GM12878 (cell line): ENCODE measurements at regions not wholly inside any gene's neighbourhood (a gene's known extent, or its start where the extent isn't known, plus 50 kb on each side); places are given as distances from the start of the nearest gene placed in this dataset.
A peak's percentile ranks its signal among the peaks of the same experiment; 100 is the strongest.

Source experiments
- ATAC-seq: fragments of 200-7000 bp; cut with Tn5 transposase; 3 replicates; pipeline ENCODE4 v1.9.1; 2020; ENCODE audit warnings: mild to moderate bottlenecking, moderate library complexity
- BruUV-seq: library from RNA; stranded (reverse); fragments of 400-500 nt; replicated peaks from 2 replicates; lab custom pipeline; 2021; lab: Mats Ljungman, UMichigan
- CTCF ChIA-PET: fragments of 300-600 bp; sonication (Branson Sonifier 250); formaldehyde crosslinking; extraction: SDS; loops from one replicate; lab custom pipeline; 2021; ENCODE audit warnings: inconsistent platforms; lab: Yijun Ruan, JAX
- POLR2A ChIA-PET: fragments of 350-600 bp; formaldehyde crosslinking; extraction: SDS; loops from one replicate; lab custom pipeline; 2021; ENCODE audit warnings: inconsistent platforms; lab: Charles Lee
- RAD21 ChIA-PET: fragments of 300-600 bp; sonication (Branson Sonifier 250); formaldehyde crosslinking; loops from one replicate; lab custom pipeline; 2023; ENCODE audit warnings: antibody characterized with exemption; ENCODE audit not compliant: unreplicated experiment; lab: Charles Lee
- SMC1A ChIA-PET: fragments of 300-600 bp; sonication (Branson Sonifier 250); formaldehyde crosslinking; loops from one replicate; lab custom pipeline; 2023; ENCODE audit not compliant: unreplicated experiment, uncharacterized antibody; lab: Charles Lee
- DNase-seq: peaks from one replicate; pipeline ENCODE4 v3.0.0-alpha.2; 2011; ENCODE audit warnings: low read depth, low spot score
- FAIRE-seq: peaks from 3 replicates; lab custom pipeline; 2011; peaks lifted over from hg19 to GRCh38; lab: Jason Lieb, UNC
- H2AFZ ChIP-seq: 2 replicates; pipeline ENCODE4 v1.6.0; 2011; ENCODE audit warnings: low read depth, low read length, control low read depth; ENCODE audit not compliant: control insufficient read depth
- H3K27ac ChIP-seq: 2 replicates; pipeline ENCODE4 v1.5.1; 2011; ENCODE audit warnings: control low read depth; ENCODE audit not compliant: control insufficient read depth, insufficient read depth
- H3K27me3 ChIP-seq, 2 experiments: replicated peaks in 1 of 2; 2 replicates each; pipeline versions ENCODE4 v1.6.0 to v1.6.1; 2011; ENCODE audit warnings: low read length in 1 of 2; ENCODE audit not compliant: control insufficient read depth in 2 of 2, insufficient read depth in 2 of 2
- H3K36me3 ChIP-seq, 2 experiments: 2 replicates each; pipeline ENCODE4 v1.5.1; 2011; ENCODE audit warnings: low read length in 1 of 2; ENCODE audit not compliant: control insufficient read depth in 2 of 2, insufficient read depth in 2 of 2
- H3K4me1 ChIP-seq: 2 replicates; pipeline ENCODE4 v1.6.1; 2011; ENCODE audit warnings: mild to moderate bottlenecking, low read length, moderate library complexity, mixed read lengths; ENCODE audit not compliant: control insufficient read depth, insufficient read depth
- H3K4me2 ChIP-seq: 2 replicates; pipeline ENCODE4 v1.6.0; 2011; ENCODE audit warnings: control low read depth; ENCODE audit not compliant: control insufficient read depth, insufficient read depth
- H3K4me3 ChIP-seq: fragments of 200-600 bp; sonication (generic); 2 replicates; pipeline ENCODE4 v1.5.1; 2016
- H3K79me2 ChIP-seq: 2 replicates; pipeline ENCODE4 v1.6.0; 2011; ENCODE audit warnings: low read length; ENCODE audit not compliant: control insufficient read depth, insufficient read depth
- H3K9ac ChIP-seq: 2 replicates; pipeline ENCODE4 v1.8.0; 2011; ENCODE audit warnings: low read length, control low read depth, mixed read lengths; ENCODE audit not compliant: control insufficient read depth, insufficient read depth
- H3K9me3 ChIP-seq: replicated peaks from 3 replicates; pipeline ENCODE4 v1.5.1; 2011; ENCODE audit warnings: mild to moderate bottlenecking, low read length; ENCODE audit not compliant: control insufficient read depth, insufficient read depth
- H4K20me1 ChIP-seq: 2 replicates; pipeline ENCODE4 v1.6.0; 2011; ENCODE audit not compliant: control insufficient read depth, insufficient read depth
- RAD21 ChIP-seq: IDR thresholded peaks from 2 replicates; pipeline ENCODE4 v1.6.1; 2011; ENCODE audit warnings: mild to moderate bottlenecking, low read depth, low read length, moderate library complexity; ENCODE audit not compliant: insufficient read depth
- YY1 ChIP-seq: IDR thresholded peaks from 2 replicates; pipeline ENCODE4 v1.6.1; 2011; ENCODE audit warnings: low read depth, mild to moderate bottlenecking, low read length
- WGBS: methylation state at CpG from one replicate; pipeline ENCODE4 v1.1.6; 2016; ENCODE audit warnings: low lambda C conversion rate; ENCODE audit not compliant: insufficient replicate concordance, insufficient coverage; ENCODE audit errors: missing lambda C conversion rate; 5-methylcytosine and 5-hydroxymethylcytosine counted together
- in situ Hi-C: fragments of 300-500 bp; cut with MboI; formaldehyde crosslinking; loops from 9 replicates; pipeline ENCODE4 v1.14.3; 2018; ENCODE audit warnings: mixed read lengths
- intact Hi-C: fragments of 100-400 bp; cut with micrococcal nuclease; formaldehyde crosslinking; loops from one replicate; pipeline ENCODE4 v1.14.2; 2022; ENCODE audit not compliant: unreplicated experiment
- TF ChIP-seq, protein P1 (sequence below): fragments of 450-650 bp; IDR thresholded peaks from 2 replicates; pipeline ENCODE4 v1.6.1; 2016; ENCODE audit warnings: mild to moderate bottlenecking, moderate library complexity, borderline replicate concordance
- TF ChIP-seq, protein P2 (sequence below): fragments of 450-650 bp; IDR thresholded peaks from 2 replicates; pipeline ENCODE4 v1.6.1; 2014; ENCODE audit warnings: mild to moderate bottlenecking
- TF ChIP-seq, protein P3 (sequence below): IDR thresholded peaks from 2 replicates; pipeline ENCODE4 v1.6.1; 2011; ENCODE audit warnings: low read depth, low read length, improper control_type of control experiment, borderline replicate concordance
- TF ChIP-seq, protein P4 (sequence below), 3 experiments: IDR thresholded peaks in 2 of 3; conservative IDR thresholded peaks in 1 of 3; 2 replicates each; pipeline ENCODE4 v1.5.1; 2011; ENCODE audit warnings: low read depth in 3 of 3, low read length in 3 of 3, mild to moderate bottlenecking in 3 of 3, control low read depth in 2 of 3, moderate library complexity in 2 of 3, inconsistent platforms in 1 of 3, mixed read lengths in 1 of 3; ENCODE audit not compliant: control insufficient read depth in 2 of 3, insufficient read depth in 1 of 3; ENCODE audit errors: extremely low read depth in 1 of 3

DNA sequence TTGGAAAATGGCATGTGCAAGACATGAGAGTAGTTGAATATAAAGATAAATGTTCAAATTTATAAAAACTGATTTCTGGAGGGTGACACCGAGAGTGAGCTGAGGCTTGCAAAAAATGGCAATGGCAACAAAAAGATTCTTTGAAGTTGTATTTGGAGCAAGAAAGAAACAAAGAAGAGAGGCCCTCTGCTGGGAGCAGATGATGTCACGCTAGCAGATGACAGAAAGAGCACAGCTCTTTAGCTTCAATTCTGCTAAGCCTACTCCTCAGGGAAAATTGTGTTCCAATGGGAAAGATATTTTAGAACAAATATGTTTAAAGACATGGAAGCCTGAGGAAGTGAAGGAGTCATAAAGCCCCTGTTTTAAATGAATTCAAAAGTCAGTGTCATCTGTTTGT, 125.3 kb upstream of the NOX3 start:
- ChIA-PET SMC1A (interaction anchor here (0.6 to 1.2 kb wide), 4 partner anchors 10 to 335 kb away, joined by 3 to 4 read pairs (median 3); no protein-coding TSS in a partner anchor), CTCF (no interaction called here)
- 52% methylated on average over 2 of the region's 2 CpGs for WGBS

More for the DNA sequence above, 125.3 kb upstream of the NOX3 start:
- H3K79me2 ChIP-seq: no peaks in the 10 kb centered on the region
- in situ Hi-C loops: no loop called here
- POLR2A ChIA-PET: no interaction called here
- no peak for DNase-seq
- no peaks in the 10 kb centered on the region for H3K4me1 ChIP-seq
- no peak overlapping the region for H3K4me2 ChIP-seq
- BruUV-seq: no TSS peak
- H3K27ac ChIP-seq: no peak overlapping the region
- H3K36me3 ChIP-seq: no peaks in the 10 kb centered on the region
- H2AFZ ChIP-seq: no peak overlapping the region
- H3K27me3 ChIP-seq: no peaks in the 10 kb centered on the region; a peak in 1 of 4 replicates
- RAD21 ChIA-PET: no interaction called here
- no peak overlapping the region for H3K4me3 ChIP-seq
- H3K9ac ChIP-seq: no peak overlapping the region
- no peaks in the 10 kb centered on the region for H4K20me1 ChIP-seq
- TF ChIP-seq, protein P1, sequence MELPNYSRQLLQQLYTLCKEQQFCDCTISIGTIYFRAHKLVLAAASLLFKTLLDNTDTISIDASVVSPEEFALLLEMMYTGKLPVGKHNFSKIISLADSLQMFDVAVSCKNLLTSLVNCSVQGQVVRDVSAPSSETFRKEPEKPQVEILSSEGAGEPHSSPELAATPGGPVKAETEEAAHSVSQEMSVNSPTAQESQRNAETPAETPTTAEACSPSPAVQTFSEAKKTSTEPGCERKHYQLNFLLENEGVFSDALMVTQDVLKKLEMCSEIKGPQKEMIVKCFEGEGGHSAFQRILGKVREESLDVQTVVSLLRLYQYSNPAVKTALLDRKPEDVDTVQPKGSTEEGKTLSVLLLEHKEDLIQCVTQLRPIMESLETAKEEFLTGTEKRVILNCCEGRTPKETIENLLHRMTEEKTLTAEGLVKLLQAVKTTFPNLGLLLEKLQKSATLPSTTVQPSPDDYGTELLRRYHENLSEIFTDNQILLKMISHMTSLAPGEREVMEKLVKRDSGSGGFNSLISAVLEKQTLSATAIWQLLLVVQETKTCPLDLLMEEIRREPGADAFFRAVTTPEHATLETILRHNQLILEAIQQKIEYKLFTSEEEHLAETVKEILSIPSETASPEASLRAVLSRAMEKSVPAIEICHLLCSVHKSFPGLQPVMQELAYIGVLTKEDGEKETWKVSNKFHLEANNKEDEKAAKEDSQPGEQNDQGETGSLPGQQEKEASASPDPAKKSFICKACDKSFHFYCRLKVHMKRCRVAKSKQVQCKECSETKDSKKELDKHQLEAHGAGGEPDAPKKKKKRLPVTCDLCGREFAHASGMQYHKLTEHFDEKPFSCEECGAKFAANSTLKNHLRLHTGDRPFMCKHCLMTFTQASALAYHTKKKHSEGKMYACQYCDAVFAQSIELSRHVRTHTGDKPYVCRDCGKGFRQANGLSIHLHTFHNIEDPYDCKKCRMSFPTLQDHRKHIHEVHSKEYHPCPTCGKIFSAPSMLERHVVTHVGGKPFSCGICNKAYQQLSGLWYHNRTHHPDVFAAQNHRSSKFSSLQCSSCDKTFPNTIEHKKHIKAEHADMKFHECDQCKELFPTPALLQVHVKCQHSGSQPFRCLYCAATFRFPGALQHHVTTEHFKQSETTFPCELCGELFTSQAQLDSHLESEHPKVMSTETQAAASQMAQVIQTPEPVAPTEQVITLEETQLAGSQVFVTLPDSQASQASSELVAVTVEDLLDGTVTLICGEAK: no peak
- TF ChIP-seq, protein P2, sequence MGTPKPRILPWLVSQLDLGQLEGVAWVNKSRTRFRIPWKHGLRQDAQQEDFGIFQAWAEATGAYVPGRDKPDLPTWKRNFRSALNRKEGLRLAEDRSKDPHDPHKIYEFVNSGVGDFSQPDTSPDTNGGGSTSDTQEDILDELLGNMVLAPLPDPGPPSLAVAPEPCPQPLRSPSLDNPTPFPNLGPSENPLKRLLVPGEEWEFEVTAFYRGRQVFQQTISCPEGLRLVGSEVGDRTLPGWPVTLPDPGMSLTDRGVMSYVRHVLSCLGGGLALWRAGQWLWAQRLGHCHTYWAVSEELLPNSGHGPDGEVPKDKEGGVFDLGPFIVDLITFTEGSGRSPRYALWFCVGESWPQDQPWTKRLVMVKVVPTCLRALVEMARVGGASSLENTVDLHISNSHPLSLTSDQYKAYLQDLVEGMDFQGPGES: no peak
- TF ChIP-seq, protein P3, sequence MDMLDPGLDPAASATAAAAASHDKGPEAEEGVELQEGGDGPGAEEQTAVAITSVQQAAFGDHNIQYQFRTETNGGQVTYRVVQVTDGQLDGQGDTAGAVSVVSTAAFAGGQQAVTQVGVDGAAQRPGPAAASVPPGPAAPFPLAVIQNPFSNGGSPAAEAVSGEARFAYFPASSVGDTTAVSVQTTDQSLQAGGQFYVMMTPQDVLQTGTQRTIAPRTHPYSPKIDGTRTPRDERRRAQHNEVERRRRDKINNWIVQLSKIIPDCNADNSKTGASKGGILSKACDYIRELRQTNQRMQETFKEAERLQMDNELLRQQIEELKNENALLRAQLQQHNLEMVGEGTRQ: no peak
- TF ChIP-seq RAD21 (peak; percentile 25; the same call in 1 of the 2 replicates), YY1 (no peak)
- TF ChIP-seq, protein P4, sequence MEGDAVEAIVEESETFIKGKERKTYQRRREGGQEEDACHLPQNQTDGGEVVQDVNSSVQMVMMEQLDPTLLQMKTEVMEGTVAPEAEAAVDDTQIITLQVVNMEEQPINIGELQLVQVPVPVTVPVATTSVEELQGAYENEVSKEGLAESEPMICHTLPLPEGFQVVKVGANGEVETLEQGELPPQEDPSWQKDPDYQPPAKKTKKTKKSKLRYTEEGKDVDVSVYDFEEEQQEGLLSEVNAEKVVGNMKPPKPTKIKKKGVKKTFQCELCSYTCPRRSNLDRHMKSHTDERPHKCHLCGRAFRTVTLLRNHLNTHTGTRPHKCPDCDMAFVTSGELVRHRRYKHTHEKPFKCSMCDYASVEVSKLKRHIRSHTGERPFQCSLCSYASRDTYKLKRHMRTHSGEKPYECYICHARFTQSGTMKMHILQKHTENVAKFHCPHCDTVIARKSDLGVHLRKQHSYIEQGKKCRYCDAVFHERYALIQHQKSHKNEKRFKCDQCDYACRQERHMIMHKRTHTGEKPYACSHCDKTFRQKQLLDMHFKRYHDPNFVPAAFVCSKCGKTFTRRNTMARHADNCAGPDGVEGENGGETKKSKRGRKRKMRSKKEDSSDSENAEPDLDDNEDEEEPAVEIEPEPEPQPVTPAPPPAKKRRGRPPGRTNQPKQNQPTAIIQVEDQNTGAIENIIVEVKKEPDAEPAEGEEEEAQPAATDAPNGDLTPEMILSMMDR (IDR thresholded peaks at IDR 0.05 in 2 of 3, conservative IDR thresholded peaks at IDR 0.05 in 1 of 3; ENCODE audit: control insufficient read depth in 2 of 3, extremely low read depth in 1 of 3, insufficient read depth in 1 of 3, low read depth in 3 of 3, low read length in 3 of 3): 0 out of 6 replicates have a peak, but pooled peaks of 1 of the 3 experiments have one; percentile 18
- TF ChIP-seq, all 136 proteins: peak for 2
- ATAC-seq (no peak), FAIRE-seq (no peak)
- H3K9me3 ChIP-seq: no peaks in the 10 kb centered on the region
- intact Hi-C loops: no loop called here
